Parathyroid adenoma (tissue), 2 donors: ENCODE measurements at regions not wholly inside any gene's neighbourhood (a gene's known extent, or its start where the extent isn't known, plus 50 kb on each side); places are given as distances from the start of the nearest gene placed in this dataset.

Source experiments
- H2AFZ ChIP-seq: fragments of 300-600 bp; sonication (generic); one replicate; pipeline ENCODE4 v1.7.0; 2017; ENCODE audit warnings: antibody characterized with exemption, mild to moderate bottlenecking
- H3K27ac ChIP-seq: fragments of 300-600 bp; sonication (generic); one replicate; pipeline ENCODE4 v1.7.0; 2017
- H3K27me3 ChIP-seq: fragments of 300-600 bp; sonication (generic); one replicate; pipeline ENCODE4 v1.7.0; 2017; ENCODE audit warnings: low read length; ENCODE audit not compliant: control insufficient read depth, insufficient read depth
- H3K36me3 ChIP-seq: fragments of 300-600 bp; sonication (generic); one replicate; pipeline ENCODE4 v1.7.0; 2017; ENCODE audit warnings: low read length; ENCODE audit not compliant: control insufficient read depth, insufficient read depth
- H3K4me1 ChIP-seq: fragments of 300-600 bp; sonication (generic); one replicate; pipeline ENCODE4 v1.7.0; 2017; ENCODE audit warnings: control low read depth
- H3K4me2 ChIP-seq: fragments of 300-600 bp; sonication (generic); one replicate; pipeline ENCODE4 v1.7.0; 2017; ENCODE audit warnings: low read length
- H3K4me3 ChIP-seq: fragments of 300-600 bp; sonication (generic); one replicate; pipeline ENCODE4 v1.7.0; 2017; ENCODE audit warnings: low read depth, low read length
- H3K79me2 ChIP-seq: fragments of 300-600 bp; sonication (generic); one replicate; pipeline ENCODE4 v1.7.0; 2017; ENCODE audit warnings: control low read depth
- H3K9ac ChIP-seq: fragments of 300-600 bp; sonication (generic); one replicate; pipeline ENCODE4 v1.7.0; 2017; ENCODE audit warnings: mild to moderate bottlenecking
- H3K9me3 ChIP-seq: fragments of 300-600 bp; sonication (generic); one replicate; pipeline ENCODE4 v1.7.0; 2017; ENCODE audit warnings: low read length; ENCODE audit not compliant: control insufficient read depth
- TF ChIP-seq, protein P1 (sequence below): fragments of 300-600 bp; sonication (generic); IDR thresholded peaks from one replicate; pipeline ENCODE4 v1.7.0; 2017; ENCODE audit warnings: antibody characterized with exemption, mild to moderate bottlenecking
- donor health status: primary hyperparathyroidism.

DNA sequence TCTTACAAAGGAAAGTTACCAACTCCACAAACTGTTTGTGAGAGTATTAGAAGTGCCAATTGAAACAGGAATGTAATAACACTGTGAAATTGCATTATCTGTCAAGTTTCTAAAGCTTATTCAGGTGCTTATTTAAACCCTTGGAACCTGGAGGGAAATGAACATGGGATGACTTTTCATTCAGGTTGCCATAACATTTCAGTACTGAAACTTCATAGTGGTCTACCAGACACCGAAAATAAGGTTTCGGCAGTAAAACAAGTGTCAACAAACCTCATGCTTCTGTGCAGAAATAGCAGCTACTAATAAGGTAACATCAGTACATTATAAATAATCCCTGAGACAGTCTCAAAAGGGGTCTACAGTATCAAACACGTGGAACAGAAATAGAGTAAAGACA, 890.7 kb upstream of the INTU start:
- Histone ChIP-seq H3K36me3 (no peaks in the 10 kb centered on the region), H3K79me2 (no peaks in the 10 kb centered on the region), H2AFZ (no peak overlapping the region), H3K9ac (no peak overlapping the region), H3K4me1 (no peaks in the 10 kb centered on the region), H3K27me3 (no peaks in the 10 kb centered on the region), H3K27ac (no peak overlapping the region), H3K4me2 (no peak overlapping the region), H3K4me3 (no peak overlapping the region), H3K9me3 (no peaks in the 10 kb centered on the region)
- TF ChIP-seq, protein P1, sequence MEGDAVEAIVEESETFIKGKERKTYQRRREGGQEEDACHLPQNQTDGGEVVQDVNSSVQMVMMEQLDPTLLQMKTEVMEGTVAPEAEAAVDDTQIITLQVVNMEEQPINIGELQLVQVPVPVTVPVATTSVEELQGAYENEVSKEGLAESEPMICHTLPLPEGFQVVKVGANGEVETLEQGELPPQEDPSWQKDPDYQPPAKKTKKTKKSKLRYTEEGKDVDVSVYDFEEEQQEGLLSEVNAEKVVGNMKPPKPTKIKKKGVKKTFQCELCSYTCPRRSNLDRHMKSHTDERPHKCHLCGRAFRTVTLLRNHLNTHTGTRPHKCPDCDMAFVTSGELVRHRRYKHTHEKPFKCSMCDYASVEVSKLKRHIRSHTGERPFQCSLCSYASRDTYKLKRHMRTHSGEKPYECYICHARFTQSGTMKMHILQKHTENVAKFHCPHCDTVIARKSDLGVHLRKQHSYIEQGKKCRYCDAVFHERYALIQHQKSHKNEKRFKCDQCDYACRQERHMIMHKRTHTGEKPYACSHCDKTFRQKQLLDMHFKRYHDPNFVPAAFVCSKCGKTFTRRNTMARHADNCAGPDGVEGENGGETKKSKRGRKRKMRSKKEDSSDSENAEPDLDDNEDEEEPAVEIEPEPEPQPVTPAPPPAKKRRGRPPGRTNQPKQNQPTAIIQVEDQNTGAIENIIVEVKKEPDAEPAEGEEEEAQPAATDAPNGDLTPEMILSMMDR, result no peak

DNA sequence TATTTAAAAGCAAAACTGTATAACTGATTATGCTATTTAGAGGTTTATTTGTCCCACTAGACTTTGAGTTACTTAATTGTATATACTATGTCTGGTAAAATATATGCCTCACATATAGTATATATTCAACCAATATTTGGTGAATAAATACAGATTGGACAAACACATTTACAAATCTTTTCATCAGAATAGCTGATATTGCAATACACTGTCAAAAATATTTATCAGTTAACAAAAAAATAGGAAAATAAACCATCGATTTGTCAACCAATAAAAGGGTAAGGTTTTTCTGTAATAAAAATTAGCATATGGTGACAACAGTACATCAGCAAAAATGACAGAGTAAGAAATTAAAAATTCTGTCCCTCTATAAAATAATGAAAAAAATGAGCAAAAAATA, 889.9 kb upstream of the INTU start:
- Histone ChIP-seq H2AFZ (no peak overlapping the region), H3K27ac (no peak overlapping the region), H3K79me2 (no peaks in the 10 kb centered on the region), H3K36me3 (no peaks in the 10 kb centered on the region), H3K9ac (no peak overlapping the region), H3K9me3 (no peaks in the 10 kb centered on the region), H3K4me1 (no peaks in the 10 kb centered on the region), H3K27me3 (no peaks in the 10 kb centered on the region), H3K4me2 (no peak overlapping the region), H3K4me3 (no peak overlapping the region)
- TF ChIP-seq, protein P1, result no peak

DNA sequence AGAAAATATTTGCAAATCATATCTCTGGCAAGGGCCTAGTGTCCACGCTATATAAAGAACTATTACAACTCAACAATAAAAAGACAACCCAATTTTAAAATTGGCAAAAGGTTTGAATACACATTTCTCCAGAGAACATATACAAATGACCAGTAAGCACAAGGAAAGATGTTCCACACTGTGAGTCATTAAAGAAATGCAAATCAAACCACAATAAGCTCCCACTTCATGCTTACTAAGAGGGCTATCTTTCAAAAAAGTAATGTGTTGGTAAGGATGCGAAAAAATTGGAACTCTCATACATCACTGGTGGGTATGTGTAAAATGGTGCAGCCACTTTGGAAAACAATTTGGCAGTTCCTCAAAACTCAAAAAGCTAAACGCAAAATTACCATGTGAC, 884.0 kb upstream of the INTU start:
- Histone ChIP-seq H3K27ac (no peak overlapping the region), H3K9ac (no peak overlapping the region)
- TF ChIP-seq, protein P1, result no peak

DNA sequence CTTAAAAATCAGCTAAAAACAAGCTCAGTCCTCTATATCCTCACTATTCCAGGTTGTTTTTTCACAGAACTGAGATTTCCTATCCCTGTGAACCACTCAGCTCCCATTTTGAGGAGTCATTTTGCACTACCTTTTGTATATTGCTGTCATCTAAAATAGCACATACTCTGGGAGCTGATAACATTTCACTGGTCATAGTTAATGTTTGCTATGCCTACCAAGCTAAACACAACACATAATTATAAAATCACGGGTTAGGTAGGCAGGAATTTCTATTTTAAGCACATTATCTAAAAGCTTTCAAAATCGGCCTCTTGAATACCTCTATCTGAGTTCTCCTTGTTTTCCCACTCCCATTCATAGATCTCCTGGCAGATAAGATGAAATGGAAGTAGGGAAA, 882.0 kb upstream of the INTU start:
- Histone ChIP-seq H3K4me2 (no peak overlapping the region), H3K4me1 (no peaks in the 10 kb centered on the region), H3K36me3 (no peaks in the 10 kb centered on the region), H3K27ac (no peak overlapping the region), H3K9ac (no peak overlapping the region), H3K27me3 (no peaks in the 10 kb centered on the region), H3K9me3 (no peaks in the 10 kb centered on the region), H3K4me3 (no peak overlapping the region), H3K79me2 (no peaks in the 10 kb centered on the region), H2AFZ (no peak overlapping the region)
- TF ChIP-seq, protein P1, result no peak

More for the DNA sequence above, 884.0 kb upstream of the INTU start:
- Histone ChIP-seq H3K4me1 (no peaks in the 10 kb centered on the region), H2AFZ (no peak overlapping the region), H3K4me3 (no peak overlapping the region), H3K4me2 (no peak overlapping the region), H3K27me3 (no peaks in the 10 kb centered on the region), H3K36me3 (no peaks in the 10 kb centered on the region), H3K79me2 (no peaks in the 10 kb centered on the region), H3K9me3 (no peaks in the 10 kb centered on the region)

DNA sequence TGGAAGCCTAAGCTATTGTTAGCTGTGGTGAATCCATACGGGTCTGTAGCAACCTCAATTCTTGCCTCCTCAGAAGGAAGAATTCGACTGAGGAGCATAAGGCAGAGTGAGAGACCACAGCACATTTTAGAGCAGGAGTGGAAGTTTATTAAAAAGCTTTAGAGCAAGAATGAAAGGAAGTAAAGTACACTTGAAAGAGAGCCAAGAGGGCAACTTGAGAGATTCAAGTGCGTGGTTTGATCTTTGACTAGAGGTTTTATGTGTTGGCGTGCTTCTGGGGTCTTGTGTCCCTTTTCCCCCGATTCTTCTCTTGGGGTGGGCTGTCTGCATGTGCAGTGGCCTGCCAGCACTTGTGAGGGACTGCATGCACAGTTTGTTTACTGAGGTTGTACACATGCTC, 880.6 kb upstream of the INTU start:
- no peaks in the 10 kb centered on the region for H3K79me2 ChIP-seq
- no peak overlapping the region for H3K9ac ChIP-seq
- no peaks in the 10 kb centered on the region for H3K9me3 ChIP-seq
- TF ChIP-seq, protein P1, result no peak
- H3K4me1 ChIP-seq, result no peaks in the 10 kb centered on the region
- H3K4me2 ChIP-seq, result no peak overlapping the region
- H3K27ac ChIP-seq, result no peak overlapping the region
- H3K36me3 ChIP-seq, result no peaks in the 10 kb centered on the region
- no peak overlapping the region for H3K4me3 ChIP-seq
- H3K27me3 ChIP-seq, result no peaks in the 10 kb centered on the region
- no peak overlapping the region for H2AFZ ChIP-seq
